SK-N-SH treated with all-trans-retinoic acid at 6 μM for 48 hours (cell line): ENCODE measurements at regions not wholly inside any gene's neighbourhood (a gene's known extent, or its start where the extent isn't known, plus 50 kb on each side); places are given as distances from the start of the nearest gene placed in this dataset.

Experiments
- ATAC-seq: fragments of 200-7000 bp; cut with Tn5 transposase; 3 replicates; pipeline ENCODE4 v1.9.1; 2020; ENCODE audit warnings: mild to moderate bottlenecking, moderate library complexity
- ARNTL ChIP-seq: fragments of 450-650 bp; formaldehyde crosslinking; IDR thresholded peaks from 2 replicates; pipeline ENCODE4 v1.5.0; 2020; ENCODE audit warnings: low read depth, mild to moderate bottlenecking, moderate library complexity, borderline replicate concordance
- BACH2 ChIP-seq: fragments of 250-450 bp; sonication (Bioruptor Pico); IDR thresholded peaks from 2 replicates; pipeline ENCODE4 v1.9.0; 2021; ENCODE audit warnings: mild to moderate bottlenecking, borderline replicate concordance
- CSDC2 ChIP-seq: fragments of 250-450 bp; sonication (Bioruptor Pico); IDR thresholded peaks from 2 replicates; pipeline ENCODE4 v1.5.0; 2020; ENCODE audit warnings: mild to moderate bottlenecking, moderate library complexity
- CSRNP3 ChIP-seq: fragments of 250-450 bp; sonication (Bioruptor Pico); IDR thresholded peaks from 2 replicates; pipeline ENCODE4 v1.5.1; 2021; ENCODE audit warnings: mild to moderate bottlenecking, moderate library complexity
- ESRRG ChIP-seq: fragments of 250-450 bp; sonication (Bioruptor Pico); IDR thresholded peaks from 2 replicates; pipeline ENCODE4 v1.6.1; 2021; ENCODE audit warnings: mild to moderate bottlenecking
- GLIS3 ChIP-seq: fragments of 250-450 bp; sonication (Bioruptor Pico); IDR thresholded peaks from 2 replicates; pipeline ENCODE4 v1.5.0; 2020; ENCODE audit warnings: mild to moderate bottlenecking, moderate library complexity
- ISL1 ChIP-seq: fragments of 250-450 bp; sonication (Bioruptor Pico); IDR thresholded peaks from 2 replicates; pipeline ENCODE4 v2.1.2; 2022; ENCODE audit warnings: mild to moderate bottlenecking, moderate library complexity
- OSR1 ChIP-seq: fragments of 250-450 bp; sonication (Bioruptor Pico); IDR thresholded peaks from 2 replicates; pipeline ENCODE4 v1.8.0; 2022; ENCODE audit warnings: moderate library complexity, mild to moderate bottlenecking, inconsistent platforms
- POU6F1 ChIP-seq: fragments of 250-450 bp; sonication (Bioruptor Pico); IDR thresholded peaks from 2 replicates; pipeline ENCODE4 v1.8.0; 2021; ENCODE audit warnings: low read depth, mild to moderate bottlenecking, moderate library complexity, borderline replicate concordance
- PPARA ChIP-seq: fragments of 250-450 bp; sonication (Bioruptor Pico); IDR thresholded peaks from 2 replicates; pipeline ENCODE4 v1.5.0; 2020; ENCODE audit warnings: mild to moderate bottlenecking, borderline replicate concordance
- RARB ChIP-seq: fragments of 250-450 bp; sonication (Bioruptor Pico); IDR thresholded peaks from 2 replicates; pipeline ENCODE4 v1.8.0; 2021; ENCODE audit warnings: mild to moderate bottlenecking, moderate library complexity
- SNAI2 ChIP-seq: fragments of 250-450 bp; sonication (Bioruptor Pico); IDR thresholded peaks from 2 replicates; pipeline ENCODE4 v1.5.0; 2020; ENCODE audit warnings: mild to moderate bottlenecking, moderate library complexity
- TCF4 ChIP-seq: fragments of 250-450 bp; sonication (Bioruptor Pico); IDR thresholded peaks from 2 replicates; pipeline ENCODE4 v1.8.0; 2021; ENCODE audit warnings: mild to moderate bottlenecking, moderate library complexity, borderline replicate concordance
- TOX ChIP-seq: fragments of 250-450 bp; sonication (Bioruptor Pico); IDR thresholded peaks from 2 replicates; pipeline ENCODE4 v1.8.0; 2021; ENCODE audit warnings: mild to moderate bottlenecking, moderate library complexity, borderline replicate concordance
- TSHZ2 ChIP-seq: fragments of 250-450 bp; sonication (Bioruptor Pico); IDR thresholded peaks from 2 replicates; pipeline ENCODE4 v1.5.0; 2020; ENCODE audit warnings: mild to moderate bottlenecking, moderate library complexity
- ZC3H10 ChIP-seq: fragments of 250-450 bp; sonication (Bioruptor Pico); IDR thresholded peaks from 2 replicates; pipeline ENCODE4 v1.5.1; 2021; ENCODE audit warnings: mild to moderate bottlenecking, moderate library complexity
- ZFP3 ChIP-seq: fragments of 250-450 bp; sonication (Bioruptor Pico); IDR thresholded peaks from 2 replicates; pipeline ENCODE4 v1.5.0; 2020; ENCODE audit warnings: mild to moderate bottlenecking, moderate library complexity
- ZFP30 ChIP-seq: fragments of 450-650 bp; formaldehyde crosslinking; IDR thresholded peaks from 2 replicates; pipeline ENCODE4 v1.5.0; 2022; ENCODE audit warnings: mild to moderate bottlenecking, moderate library complexity
- ZNF565 ChIP-seq: fragments of 450-650 bp; formaldehyde crosslinking; conservative IDR thresholded peaks from 2 replicates; pipeline ENCODE4 v1.5.0; 2020; ENCODE audit warnings: low read depth, mild to moderate bottlenecking, moderate library complexity
- ZNF70 ChIP-seq: fragments of 450-650 bp; formaldehyde crosslinking; IDR thresholded peaks from 2 replicates; pipeline ENCODE4 v1.5.0; 2020; ENCODE audit warnings: mild to moderate bottlenecking, moderate library complexity
- ZNF8 ChIP-seq: fragments of 450-650 bp; formaldehyde crosslinking; IDR thresholded peaks from 2 replicates; pipeline ENCODE4 v1.5.0; 2020; ENCODE audit warnings: mild to moderate bottlenecking, moderate library complexity

- TF ChIP-seq PPARA, result no peak
- no peak for TF ChIP-seq RARB
- TF ChIP-seq CSDC2 (CRISPR knock-in tag), result no peak
- no peak for ATAC-seq
Observed at GRCh38 chr4:81912376-81913030, 440.8 kb upstream of the RASGEF1B start.

- ATAC-seq, result no peak
- TF ChIP-seq GLIS3, result no peak
- TF ChIP-seq CSRNP3 (CRISPR knock-in tag), result no peak
- TF ChIP-seq TCF4 (CRISPR knock-in tag), result no peak
- TF ChIP-seq ZFP30 (CRISPR knock-in tag), result no peak
- TF ChIP-seq ZNF70 (CRISPR knock-in tag), result no peak
- TF ChIP-seq POU6F1, result no peak
- no peak for TF ChIP-seq ARNTL (CRISPR knock-in tag)
- no peak for TF ChIP-seq ISL1 (CRISPR knock-in tag)
- no peak for TF ChIP-seq SNAI2 (CRISPR knock-in tag)
Observed at GRCh38 chr4:81906905-81907304, 435.2 kb upstream of the RASGEF1B start.

GRCh38 chr4:81905971-81906370, 434.3 kb upstream of the RASGEF1B start:
- no peak for TF ChIP-seq TOX
- TF ChIP-seq GLIS3, result no peak
- TF ChIP-seq ZNF70 (CRISPR knock-in tag), result no peak
- TF ChIP-seq CSRNP3 (CRISPR knock-in tag), result no peak
- TF ChIP-seq ZFP30 (CRISPR knock-in tag), result no peak
- TF ChIP-seq TCF4 (CRISPR knock-in tag), result no peak
- TF ChIP-seq CSDC2 (CRISPR knock-in tag), result no peak
- TF ChIP-seq ESRRG (CRISPR knock-in tag), result no peak
- TF ChIP-seq SNAI2 (CRISPR knock-in tag), result no peak
- no peak for TF ChIP-seq PPARA
- TF ChIP-seq TSHZ2 (CRISPR knock-in tag), result no peak
- no peak for TF ChIP-seq BACH2 (CRISPR knock-in tag)
- no peak for TF ChIP-seq RARB
- no peak for TF ChIP-seq ZNF8 (CRISPR knock-in tag)
- no peak for TF ChIP-seq ISL1 (CRISPR knock-in tag)
- TF ChIP-seq OSR1 (CRISPR knock-in tag), result no peak
- no peak for TF ChIP-seq ARNTL (CRISPR knock-in tag)
- no peak for TF ChIP-seq ZFP3
- no peak for TF ChIP-seq ZNF565 (CRISPR knock-in tag)
- TF ChIP-seq, all 23 proteins: peak for 0
- ATAC-seq, result no peak

- no peak for ATAC-seq
- TF ChIP-seq BACH2 (CRISPR knock-in tag) (no peak), OSR1 (CRISPR knock-in tag) (no peak), ZNF8 (CRISPR knock-in tag) (no peak), ESRRG (CRISPR knock-in tag) (no peak), PPARA (no peak), ZNF565 (CRISPR knock-in tag) (no peak), ZC3H10 (CRISPR knock-in tag) (no peak)
Observed at GRCh38 chr4:81904121-81904520, 432.4 kb upstream of the RASGEF1B start.
